ENCODE measurements at regions not wholly inside any gene's neighbourhood (a gene's known extent, or its start where the extent isn't known, plus 50 kb on each side); places are given as distances from the start of the nearest gene placed in this dataset.

DNA sequence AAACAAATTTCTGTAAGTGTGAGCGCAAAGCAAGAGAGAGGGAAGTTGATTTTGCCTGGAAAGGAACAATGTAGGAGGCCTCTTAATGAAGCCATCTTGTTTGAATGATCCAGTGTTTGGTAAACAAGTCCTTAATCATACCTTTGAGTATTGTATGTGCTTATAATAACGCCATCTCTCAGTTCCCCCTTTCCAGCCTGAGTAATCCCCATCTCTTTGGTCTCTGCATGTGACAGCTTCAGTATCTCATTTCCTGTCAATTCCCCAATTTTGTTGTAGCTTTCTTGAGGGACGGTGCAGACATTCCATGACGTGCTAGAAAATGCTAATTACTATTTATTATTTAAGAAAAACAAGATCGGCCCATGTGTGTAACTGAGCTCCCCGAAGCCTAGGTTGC is 349.3 kb upstream of the NR2F2 start:
- Histone ChIP-seq H3K27me3 (no peaks in the 10 kb centered on the region), H3K9me3 (no peaks in the 10 kb centered on the region), H3K4me1 (no peaks in the 10 kb centered on the region), H3K27ac (no peak overlapping the region), H3K4me3 (no peak overlapping the region), H3K36me3 (replicated peaks in 1 of 2; ENCODE audit: insufficient read depth in 1 of 2, low read depth in 2 of 2) (no peaks in the 10 kb centered on the region)
- ATAC-seq = no peak
- 91 to 93% methylated on average over 6 of the region's 6 CpGs for WGBS, 2 donors
- intact Hi-C loops (cut with DNase I) = no loop called here
- DNase-seq = no peak
- TF ChIP-seq POLR2A (IDR thresholded peaks at IDR 0.05) = no peak
- TF ChIP-seq CTCF (IDR thresholded peaks at IDR 0.05) = no peak

GRCh38 chr15:95987299-95987698 is 343.2 kb upstream of the NR2F2 start:
- H3K27ac ChIP-seq = no peak overlapping the region
- H3K27me3 ChIP-seq = no peaks in the 10 kb centered on the region
- H3K36me3 ChIP-seq (replicated peaks in 1 of 2; ENCODE audit: insufficient read depth in 1 of 2, low read depth in 2 of 2) = no peaks in the 10 kb centered on the region
- DNase-seq = no peak
- ATAC-seq = no peak
- WGBS, 2 donors = 56 to 63% methylated on average over 4 of the region's 4 CpGs
- H3K4me3 ChIP-seq = no peak overlapping the region
- no peak for TF ChIP-seq POLR2A (IDR thresholded peaks at IDR 0.05)
- TF ChIP-seq CTCF (IDR thresholded peaks at IDR 0.05) = no peak
- H3K4me1 ChIP-seq = no peaks in the 10 kb centered on the region
- intact Hi-C loops (cut with DNase I) = no loop called here
- no peaks in the 10 kb centered on the region for H3K9me3 ChIP-seq

- no peak for ATAC-seq
- H3K4me3 ChIP-seq = no peak overlapping the region
- no peaks in the 10 kb centered on the region for H3K4me1 ChIP-seq
- TF ChIP-seq CTCF (IDR thresholded peaks at IDR 0.05) = no peak
- no peak for TF ChIP-seq POLR2A (IDR thresholded peaks at IDR 0.05)
- H3K27me3 ChIP-seq = no peaks in the 10 kb centered on the region
- 70 to 73% methylated on average over 3 of the region's 3 CpGs for WGBS, 2 donors
- no peaks in the 10 kb centered on the region for H3K36me3 ChIP-seq (replicated peaks in 1 of 2; ENCODE audit: insufficient read depth in 1 of 2, low read depth in 2 of 2)
- no peak for DNase-seq
- no peak overlapping the region for H3K27ac ChIP-seq
- no peaks in the 10 kb centered on the region for H3K9me3 ChIP-seq
- intact Hi-C loops (cut with DNase I) = no loop called here
Measured at GRCh38 chr15:95987886-95988573, 342.5 kb upstream of the NR2F2 start.

DNA sequence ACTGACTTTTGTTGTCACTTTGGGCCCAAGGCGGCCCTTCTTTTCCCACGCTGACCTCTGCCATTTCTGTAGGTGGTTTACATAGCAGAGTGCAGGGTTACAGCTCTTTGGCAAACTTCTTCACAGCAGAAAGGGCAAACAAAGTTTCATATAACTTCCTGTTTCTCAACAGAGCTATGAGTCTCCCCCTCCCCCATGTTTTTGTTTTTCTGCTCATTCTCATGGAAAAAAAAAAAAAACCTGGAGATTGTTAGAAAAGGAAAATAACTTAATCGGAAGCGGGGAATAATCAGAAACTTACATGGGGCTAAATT is 342.0 kb upstream of the NR2F2 start:
- peak in 1 of 4 donors; percentile 7 for DNase-seq
- no peak for ATAC-seq
- H3K9me3 ChIP-seq = no peaks in the 10 kb centered on the region
- H3K27me3 ChIP-seq = no peaks in the 10 kb centered on the region
- no peaks in the 10 kb centered on the region for H3K36me3 ChIP-seq (replicated peaks in 1 of 2; ENCODE audit: insufficient read depth in 1 of 2, low read depth in 2 of 2)
- 82 to 86% methylated on average over 4 of the region's 4 CpGs for WGBS, 2 donors
- no peak overlapping the region for H3K4me3 ChIP-seq
- intact Hi-C loops (cut with DNase I) = no loop called here
- no peak overlapping the region for H3K27ac ChIP-seq
- no peaks in the 10 kb centered on the region for H3K4me1 ChIP-seq
- TF ChIP-seq CTCF (IDR thresholded peaks at IDR 0.05) (no peak), POLR2A (IDR thresholded peaks at IDR 0.05) (no peak)

GRCh38 chr15:95989392-95989791 is 341.1 kb upstream of the NR2F2 start:
- 88 to 93% methylated on average over 3 of the region's 3 CpGs for WGBS, 2 donors
- TF ChIP-seq POLR2A (IDR thresholded peaks at IDR 0.05) = no peak
- no peak for TF ChIP-seq CTCF (IDR thresholded peaks at IDR 0.05)
- DNase-seq (no peak), ATAC-seq (no peak)
- no peaks in the 10 kb centered on the region for H3K27me3 ChIP-seq
- H3K9me3 ChIP-seq = no peaks in the 10 kb centered on the region
- no peak overlapping the region for H3K27ac ChIP-seq
- H3K4me3 ChIP-seq = no peak overlapping the region
- intact Hi-C loops (cut with DNase I) = no loop called here
- H3K4me1 ChIP-seq = no peaks in the 10 kb centered on the region
- H3K36me3 ChIP-seq (replicated peaks in 1 of 2; ENCODE audit: insufficient read depth in 1 of 2, low read depth in 2 of 2) = no peaks in the 10 kb centered on the region

Measured in body of pancreas (tissue), 4 donors.